ENCODE measurements at regions not wholly inside any gene's neighbourhood (a gene's known extent, or its start where the extent isn't known, plus 50 kb on each side); places are given as distances from the start of the nearest gene placed in this dataset.
"Not testable (repeated sequence)": the region's sequence is repeated elsewhere in the genome, so short reads cannot be mapped to it uniquely, and the experiment has no call there.

DNA sequence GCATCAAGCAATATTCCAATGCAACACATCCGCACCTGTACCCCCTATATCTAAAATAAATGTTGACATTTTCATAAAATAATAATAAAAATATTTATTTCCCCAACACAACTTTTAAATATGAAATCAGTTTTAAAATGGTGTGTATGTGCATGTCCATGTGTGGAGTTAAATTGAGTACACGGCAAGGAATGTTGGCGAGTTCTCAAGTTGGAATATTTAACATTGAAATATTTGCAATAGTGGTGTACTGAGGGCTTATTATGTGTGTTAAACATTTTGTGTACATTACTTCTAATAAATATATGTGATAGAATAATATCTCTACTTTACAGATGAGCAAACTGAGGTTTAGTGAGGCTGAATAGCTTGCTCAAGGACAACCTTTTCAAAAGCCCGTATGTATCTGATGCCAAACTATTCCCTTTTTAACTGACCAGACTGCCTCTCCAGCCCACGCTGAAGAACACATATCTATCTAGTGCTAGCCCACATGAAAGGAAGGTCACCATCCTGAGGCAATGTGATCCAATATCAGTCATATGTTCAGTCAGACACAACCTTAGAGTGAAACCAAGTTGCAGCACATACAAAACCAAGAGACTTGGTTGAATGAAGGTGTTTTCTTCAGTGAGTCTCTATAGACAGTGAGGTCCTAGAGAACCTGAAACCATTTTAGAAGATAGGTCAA is 192.2 kb upstream of the CDH11 start:
- peak; percentile 38 for DNase-seq

DNA sequence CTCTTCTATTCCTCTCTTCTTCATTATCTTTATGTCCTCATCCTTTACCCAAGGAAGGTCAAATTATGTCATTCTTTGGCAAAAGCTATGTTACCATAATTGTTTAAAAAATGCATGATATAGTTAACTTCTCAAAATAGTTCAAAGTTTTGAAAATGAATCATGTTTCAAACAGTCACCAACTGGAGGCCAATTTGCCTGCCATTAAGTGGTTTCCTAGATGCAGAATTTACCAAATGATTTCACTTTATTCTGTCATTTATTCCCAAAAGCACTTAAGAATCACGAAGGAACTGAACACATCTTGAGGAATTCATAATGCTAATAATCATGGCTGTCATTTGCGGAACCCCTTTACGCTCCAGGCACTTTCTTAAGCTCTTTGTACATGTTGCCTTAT is 190.9 kb upstream of the CDH11 start:
- DNase-seq: no peak

DNA sequence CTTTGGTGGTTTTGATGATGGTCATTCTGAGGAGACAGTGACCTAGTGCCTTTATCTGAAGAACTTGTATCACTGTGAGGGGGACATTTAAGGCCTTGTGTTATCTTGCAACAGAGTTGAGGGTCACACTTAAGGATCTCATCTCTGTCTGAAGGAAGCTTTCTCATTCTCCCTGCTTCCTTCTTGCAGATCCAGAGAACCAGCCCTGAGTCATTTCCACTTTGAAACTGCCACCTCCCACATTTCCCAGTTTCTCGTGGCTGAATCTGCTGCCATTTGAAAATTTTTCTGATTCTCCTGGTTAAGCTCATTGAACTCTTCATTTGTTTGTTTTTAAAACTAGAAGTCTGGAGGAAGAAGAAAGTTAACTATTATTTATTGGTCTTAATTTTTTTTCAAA is 190.2 kb upstream of the CDH11 start:
- no peak for DNase-seq

- DNase-seq: not testable (repeated sequence)
These were observed 188.6 kb upstream of the CDH11 start for GRCh38 chr16:65310491-65310890.

- no peak for DNase-seq
These were observed 187.5 kb upstream of the CDH11 start for GRCh38 chr16:65309354-65309753.

GRCh38 chr16:65308506-65308905 is 186.6 kb upstream of the CDH11 start:
- peak; percentile 88 for DNase-seq

GRCh38 chr16:65307286-65307685 is 185.4 kb upstream of the CDH11 start:
- no peak for DNase-seq

DNA sequence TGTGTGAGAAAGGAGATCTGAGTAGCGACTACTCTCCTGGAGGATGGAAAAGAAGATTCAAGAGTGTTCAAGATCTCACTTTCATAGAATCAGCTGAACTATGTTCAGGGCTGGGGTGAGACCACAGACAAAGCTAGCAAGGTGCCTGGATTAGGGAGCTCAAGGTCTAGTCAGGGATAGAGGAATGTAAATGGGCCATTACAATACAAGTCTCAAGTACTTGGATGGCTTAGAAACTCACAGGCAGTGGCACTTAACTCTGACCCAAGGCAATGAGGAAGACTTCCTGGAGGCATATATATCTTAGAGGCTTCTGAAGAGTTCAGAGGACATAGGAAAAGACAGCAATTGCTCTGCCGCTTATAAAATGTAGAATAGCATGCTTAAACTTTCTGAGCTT is 184.9 kb upstream of the CDH11 start:
- no peak for DNase-seq

DNA sequence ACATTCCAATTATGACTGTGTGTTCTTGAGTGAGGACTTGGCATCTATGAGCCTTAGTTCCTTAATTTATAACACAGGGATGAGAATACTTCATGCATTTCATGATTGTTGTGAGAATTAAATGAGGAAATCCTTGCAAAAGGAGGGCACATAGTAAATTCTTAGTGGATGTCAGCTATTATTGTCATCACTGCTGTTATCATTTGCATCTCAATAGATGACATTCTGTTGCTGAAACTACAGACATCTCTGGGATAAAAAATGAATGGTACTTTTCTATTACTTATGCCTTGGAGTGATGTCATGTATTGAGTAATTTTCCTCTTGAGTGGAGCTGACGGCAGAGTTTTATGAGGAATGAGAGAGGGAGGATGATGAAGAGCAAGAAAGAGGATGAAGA is 184.4 kb upstream of the CDH11 start:
- DNase-seq: no peak

DNA sequence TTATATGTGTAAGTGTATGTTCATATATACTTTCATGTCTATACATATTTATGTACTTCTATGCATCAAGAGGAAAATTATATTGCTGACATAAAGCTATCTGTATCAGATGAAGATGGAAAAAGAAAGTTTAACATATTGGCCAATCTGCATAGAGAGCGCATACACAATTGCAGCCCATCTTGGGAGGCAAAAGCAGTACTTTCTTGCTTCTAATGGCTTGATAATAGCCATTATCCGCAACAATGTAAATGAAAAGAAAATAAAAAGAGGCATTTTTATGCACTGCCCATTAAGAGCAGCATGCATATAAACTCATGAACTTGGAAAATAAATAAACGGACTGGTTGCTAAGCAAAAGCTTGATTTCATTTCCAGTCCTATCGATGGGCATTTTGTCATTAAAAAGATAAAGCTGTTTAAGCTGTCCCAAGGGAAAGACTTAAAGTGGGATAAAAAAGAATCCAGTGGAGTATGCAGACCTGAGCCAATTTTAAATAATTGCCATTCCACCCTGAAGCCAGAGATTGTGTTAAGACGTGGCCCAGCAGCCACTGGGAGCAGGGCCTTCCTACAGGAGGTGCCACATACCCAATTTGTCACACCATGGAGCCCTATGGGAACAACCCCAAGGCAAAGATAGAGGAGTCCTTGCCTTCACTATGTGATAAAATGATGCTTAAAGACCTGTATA is 183.6 kb upstream of the CDH11 start:
- no peak for DNase-seq

GRCh38 chr16:65301029-65301428 is 179.2 kb upstream of the CDH11 start:
- no peak for DNase-seq

DNA sequence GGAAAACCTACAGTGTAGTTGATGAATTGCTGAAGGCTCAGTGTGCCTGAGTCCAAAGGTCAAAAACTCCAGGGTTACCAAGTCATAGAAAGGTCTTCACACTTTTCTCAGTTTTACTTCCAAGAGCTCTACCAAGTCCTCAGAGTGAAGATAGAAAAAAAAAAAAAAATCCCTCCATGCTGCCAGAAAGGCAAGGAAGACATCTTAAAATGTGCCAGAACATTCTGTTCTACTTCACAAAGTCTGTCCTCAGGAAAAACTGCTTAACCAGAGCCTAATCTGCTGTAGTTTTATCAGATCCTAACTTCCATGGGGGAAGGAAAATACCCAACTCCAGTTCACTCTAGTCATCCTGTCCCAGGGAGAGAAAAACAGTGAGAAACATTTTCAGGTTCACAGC is 175.6 kb upstream of the CDH11 start:
- DNase-seq: no peak

DNA sequence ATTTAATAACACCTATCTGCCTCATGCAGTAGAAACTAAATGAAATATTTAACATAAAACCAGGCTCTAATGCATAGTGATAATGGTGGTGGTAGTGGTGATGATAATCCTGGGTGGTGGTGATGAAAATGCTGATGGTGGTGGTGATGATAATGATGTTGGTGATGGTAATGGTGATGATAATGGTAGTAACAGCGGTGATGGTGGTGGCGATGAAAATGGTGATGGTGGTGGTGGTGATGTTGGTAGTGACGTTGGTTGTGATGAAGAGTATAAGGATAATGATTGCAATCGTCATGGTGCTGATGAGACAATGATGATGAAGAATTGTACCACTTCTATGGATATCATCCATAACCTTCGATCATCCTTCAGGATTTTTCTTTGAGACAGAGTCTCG is 173.7 kb upstream of the CDH11 start:
- no peak for DNase-seq

- no peak for DNase-seq
These were observed 172.8 kb upstream of the CDH11 start for GRCh38 chr16:65294708-65295107.

DNA sequence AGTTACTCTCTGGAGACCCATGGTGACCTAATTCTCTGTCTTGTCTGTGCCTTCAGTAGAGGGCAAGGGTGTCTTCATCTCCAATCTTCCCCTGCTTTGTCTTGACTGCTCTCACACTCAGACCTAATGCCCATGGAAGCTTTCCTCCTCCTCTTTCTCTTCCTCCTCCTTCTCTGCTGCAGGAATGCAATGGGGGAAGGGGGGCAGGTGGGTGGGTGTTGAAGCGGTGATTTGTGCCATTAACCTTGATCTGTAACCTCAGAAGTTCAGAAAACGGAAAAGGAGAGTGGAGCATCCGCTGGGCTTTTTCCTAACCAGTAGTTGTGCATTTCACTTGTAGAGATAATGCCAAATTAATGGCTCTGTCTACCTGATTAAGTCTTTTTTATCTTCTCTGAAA is 172.3 kb upstream of the CDH11 start:
- DNase-seq: no peak

- no peak for DNase-seq
These were observed 167.2 kb upstream of the CDH11 start for GRCh38 chr16:65289022-65289421.

GRCh38 chr16:65287307-65287706 is 165.4 kb upstream of the CDH11 start:
- DNase-seq: no peak

DNA sequence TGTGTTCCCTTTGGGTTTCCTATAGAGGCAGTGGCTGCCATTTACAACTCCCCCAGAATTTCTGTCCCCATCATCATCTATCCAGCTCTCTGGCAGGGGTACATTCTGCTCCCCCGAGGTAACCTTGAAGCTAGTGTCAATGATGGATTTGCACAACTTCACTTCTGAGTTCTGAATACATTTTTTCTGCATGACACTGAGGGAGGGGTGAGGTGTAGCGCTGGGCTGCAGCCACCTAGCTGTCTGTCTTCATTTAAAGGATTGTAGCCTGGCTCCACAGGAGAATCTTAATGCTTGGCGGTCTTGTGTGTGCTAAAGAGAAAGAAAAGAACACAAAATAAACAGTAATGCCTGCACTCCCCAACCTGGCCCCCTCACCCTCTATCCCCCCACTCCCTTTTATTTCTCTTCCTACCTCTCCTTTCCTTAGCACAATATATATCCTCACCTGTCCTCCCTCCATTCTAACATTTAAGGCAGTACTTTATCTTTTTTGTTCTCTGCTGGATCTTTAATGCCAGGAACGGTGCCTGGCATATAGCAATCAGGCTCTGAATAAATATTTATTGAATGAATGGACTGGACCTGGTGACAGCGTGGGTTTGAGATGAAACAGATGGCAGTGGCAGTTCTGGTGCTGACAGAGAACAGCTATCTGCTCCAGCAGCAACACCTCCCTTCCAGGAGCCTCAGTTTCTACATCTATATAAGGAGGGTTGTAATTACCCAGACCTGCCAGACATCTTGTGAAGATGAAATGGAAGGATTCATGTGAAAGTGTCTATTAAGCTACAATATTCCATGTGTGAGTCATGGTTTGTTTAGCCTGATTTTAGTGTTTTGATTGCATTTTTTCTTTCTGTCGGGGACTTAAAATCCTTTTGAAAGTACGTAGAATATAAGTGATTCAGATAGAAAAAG is 163.5 kb upstream of the CDH11 start:
- DNase-seq: no peak

DNA sequence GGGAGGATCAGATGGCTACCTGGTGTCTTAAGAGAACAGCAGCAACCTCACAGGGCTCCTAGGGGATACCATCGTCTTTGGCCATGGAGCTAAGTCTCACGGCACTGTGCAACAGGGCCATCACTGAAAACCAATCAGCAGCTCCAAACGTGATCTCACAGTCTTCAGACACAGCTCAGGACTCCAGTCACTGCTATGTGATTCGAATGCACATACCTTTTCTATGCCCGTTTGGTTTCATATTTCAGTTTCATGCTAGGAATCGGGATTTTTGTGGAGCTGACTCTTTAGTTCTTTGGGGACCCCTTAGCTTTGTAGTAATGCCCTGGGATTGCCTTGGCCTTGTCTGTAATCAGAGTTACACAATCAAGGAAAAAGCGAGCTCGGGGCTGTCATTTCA is 162.8 kb upstream of the CDH11 start:
- no peak for DNase-seq

DNA sequence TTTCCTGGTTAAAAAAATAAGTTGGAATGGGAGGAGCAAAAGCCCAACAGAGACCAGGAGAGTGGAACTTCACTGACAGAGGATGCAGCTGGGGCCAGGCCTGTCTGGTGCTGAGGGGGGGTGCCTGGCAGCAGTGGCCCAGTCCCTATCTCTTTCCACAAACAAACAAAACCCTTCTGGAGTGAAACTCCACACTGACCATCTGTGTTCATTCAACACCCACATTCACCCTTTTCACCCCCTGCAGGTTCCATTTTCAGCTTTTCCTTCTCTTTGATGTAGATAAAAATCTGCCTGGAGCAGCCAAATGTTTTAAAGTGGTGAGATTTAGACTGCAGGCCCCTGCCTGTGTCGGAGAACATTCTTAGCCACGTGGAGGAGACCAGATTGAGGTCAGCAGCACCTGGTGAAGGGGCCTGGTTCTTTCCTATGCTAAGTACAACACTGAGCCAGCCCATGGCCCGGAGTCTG is 161.4 kb upstream of the CDH11 start:
- DNase-seq: no peak

DNA sequence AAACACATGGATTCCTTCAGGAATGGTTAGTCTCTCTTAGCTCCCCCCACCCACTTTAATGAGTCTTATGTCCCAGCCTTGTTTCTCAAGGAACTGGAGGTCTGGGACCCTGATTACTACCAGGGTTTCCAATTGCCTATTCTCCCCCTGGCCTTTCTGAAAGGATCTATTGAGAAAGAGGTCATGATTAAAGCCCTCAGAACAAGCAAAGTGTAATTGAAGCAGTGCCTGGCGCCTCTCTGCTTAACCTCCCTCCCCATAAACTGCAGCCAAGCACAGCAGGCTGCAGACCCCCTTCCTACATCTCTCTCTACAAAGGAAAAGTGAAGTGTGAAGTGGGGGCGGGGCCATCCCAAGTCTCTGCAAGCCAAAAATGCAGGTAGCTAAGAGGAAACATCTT is 159.7 kb upstream of the CDH11 start:
- no peak for DNase-seq

DNA sequence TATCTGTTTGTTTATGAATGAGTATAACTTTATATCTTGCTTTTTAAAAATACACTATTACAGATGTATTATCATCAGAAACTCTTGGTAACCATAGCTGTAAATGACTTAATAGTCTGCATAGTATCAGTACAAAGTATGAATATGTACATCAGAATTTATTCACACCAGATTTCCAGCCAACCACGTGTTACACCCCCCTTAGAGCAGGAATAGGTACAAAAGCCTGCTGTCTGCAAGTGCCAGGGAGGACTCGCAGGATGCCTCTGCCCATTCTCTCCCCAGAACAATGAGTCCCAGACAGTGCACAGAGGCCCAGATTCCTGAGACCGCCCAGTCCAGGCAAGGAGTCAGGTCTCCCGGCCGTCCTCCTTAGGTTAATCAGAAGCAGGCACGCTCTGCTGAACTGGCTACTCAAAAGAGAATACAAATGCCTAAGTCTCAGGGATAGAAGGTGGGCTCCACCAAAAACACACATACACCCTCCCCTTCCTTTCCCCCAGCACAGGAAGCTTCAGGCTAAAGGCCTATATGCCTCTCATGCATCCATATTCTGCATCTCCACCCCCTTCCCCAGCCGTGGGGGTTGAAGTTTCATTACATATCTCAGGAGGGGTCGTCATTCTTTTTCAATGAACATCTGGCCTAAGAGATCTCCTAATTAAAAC is 159.1 kb upstream of the CDH11 start:
- DNase-seq: no peak

DNA sequence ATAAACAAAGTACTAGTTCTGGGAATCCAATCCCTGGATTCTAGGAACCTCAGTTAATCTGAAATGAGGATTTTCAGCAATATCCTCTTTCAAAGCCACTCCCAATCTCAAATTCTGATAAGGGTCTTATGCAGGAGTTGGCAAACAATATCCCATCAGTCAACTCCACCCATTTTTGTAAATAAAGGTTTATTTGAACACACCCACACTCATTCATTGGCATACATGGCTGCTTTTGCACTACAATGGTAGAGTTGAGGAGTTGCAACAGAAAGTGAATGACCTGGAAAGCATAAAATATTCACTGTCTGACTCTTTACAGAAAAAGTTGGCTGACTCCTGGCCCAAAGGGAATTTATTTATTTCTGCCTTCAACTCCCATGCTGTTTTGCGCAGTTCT is 157.7 kb upstream of the CDH11 start:
- peak; percentile 64 for DNase-seq

Data from OCI-M1 (cell line).